Pancreas (tissue), 10 donors: ENCODE measurements at regions not wholly inside any gene's neighbourhood (a gene's known extent, or its start where the extent isn't known, plus 50 kb on each side); places are given as distances from the start of the nearest gene placed in this dataset.

Experiments
- ATAC-seq, 4 donors: fragments of 200-7000 bp; cut with Tn5 transposase; one replicate each; pipeline versions ENCODE4 v1.8.0 to v1.9.1; 2020; ENCODE audit warnings: mild to moderate bottlenecking in 4 of 4, moderate library complexity in 4 of 4
- DNase-seq, 6 donors: peaks; one replicate each; pipeline ENCODE4 v3.0.0-alpha.2; 2020
- FAIRE-seq: peaks from 2 replicates; lab custom pipeline; 2012; peaks lifted over from hg19 to GRCh38; lab: Jason Lieb, UNC
- H3K27ac ChIP-seq, 4 donors: fragments of 200-600 bp; sonication (generic); 1 replicate in 3 of 4; 2 replicates in 1 of 4; pipeline versions ENCODE4 v1.5.0 to v1.8.0; 2020
- H3K27me3 ChIP-seq, 4 donors: fragments of 200-600 bp; one replicate each; pipeline ENCODE4 v1.8.0; 2021
- H3K36me3 ChIP-seq, 3 donors: fragments of 200-600 bp; sonication (generic) in 1 of 3; one replicate each; pipeline versions ENCODE4 v1.5.0 to v1.8.0; 2020 to 2021
- H3K4me1 ChIP-seq, 3 donors: fragments of 200-600 bp; one replicate each; pipeline ENCODE4 v1.8.0; 2021
- H3K4me3 ChIP-seq, 4 donors: fragments of 200-600 bp; sonication (generic) in 2 of 4; one replicate each; pipeline versions ENCODE4 v1.5.0 to v1.8.0; 2020 to 2021
- H3K9me3 ChIP-seq, 4 donors: fragments of 200-600 bp; one replicate each; pipeline ENCODE4 v1.8.0; 2021
- CTCF ChIP-seq, 4 donors: fragments of 200-600 bp; sonication (generic) in 3 of 4; IDR thresholded peaks; one replicate each; pipeline versions ENCODE4 v1.5.0 to v1.8.0; 2021; ENCODE audit warnings: antibody characterized with exemption in 4 of 4
- WGBS, 2 donors: extraction: QIAGEN DNeasy Blood & Tissue Kit; methylation state at CpG; one replicate each; pipeline ENCODE4 v1.1.7; 2013; 5-methylcytosine and 5-hydroxymethylcytosine counted together
- intact Hi-C, 3 donors: fragments of 100-400 bp; cut with DNase I; formaldehyde crosslinking; loops; one replicate each; pipeline versions ENCODE4 v1.11.1 to v1.14.2; 2022
- donor health status: healthy with polysubstance abuse.
- donor health status: DM: no; HTN: no; CAD: no; lungs with moderate emphysema.
- donor health status: DM: no; HTN: no; CAD: no.
- donor health status: control.
- donor health status: control.
- donor health status: Bipolar disorder and iron deficiency.
- donor health status: DM: yes; HTN: yes; CAD: no.
- donor health status: DM: no; HTN: no; CAD: no.
- donor health status: DM: no; HTN: no; CAD: no.
- donor health status: DM: yes; HTN: yes; CAD: no.

GRCh38 chr6:94088870-94089269, 669.5 kb upstream of the EPHA7 start:
- Histone ChIP-seq H3K4me3 (no peak overlapping the region), H3K27ac (no peak overlapping the region), H3K9me3 (no peaks in the 10 kb centered on the region), H3K36me3 (no peaks in the 10 kb centered on the region), H3K27me3 (no peaks in the 10 kb centered on the region), H3K4me1 (no peaks in the 10 kb centered on the region)
- TF ChIP-seq CTCF (IDR thresholded peaks at IDR 0.05): no peak
- no peak for ATAC-seq
- intact Hi-C loops: no loop called here
- no peak for FAIRE-seq
- DNase-seq: no peak

- 41 to 54% methylated on average over 3 of the region's 3 CpGs for WGBS, 2 donors
- TF ChIP-seq CTCF (IDR thresholded peaks at IDR 0.05): no peak
- no peak for FAIRE-seq
Measured at GRCh38 chr6:94074764-94075163, 655.4 kb upstream of the EPHA7 start.

GRCh38 chr6:94071835-94072234, 652.5 kb upstream of the EPHA7 start:
- FAIRE-seq (peak; percentile 81), DNase-seq (no peak), ATAC-seq (no peak)
- no peak for TF ChIP-seq CTCF (IDR thresholded peaks at IDR 0.05)
- no peaks in the 10 kb centered on the region for H3K4me1 ChIP-seq
- WGBS, 2 donors: 2 to 4% methylated on average over 1 of the region's 1 CpG
- no peaks in the 10 kb centered on the region for H3K36me3 ChIP-seq
- intact Hi-C loops: no loop called here
- H3K4me3 ChIP-seq: no peak overlapping the region
- no peak overlapping the region for H3K27ac ChIP-seq
- H3K9me3 ChIP-seq: no peaks in the 10 kb centered on the region
- no peaks in the 10 kb centered on the region for H3K27me3 ChIP-seq

More at GRCh38 chr6:94074764-94075163, 655.4 kb upstream of the EPHA7 start:
- DNase-seq (no peak), ATAC-seq (no peak)
- H3K27me3 ChIP-seq: no peaks in the 10 kb centered on the region
- no peak overlapping the region for H3K4me3 ChIP-seq
- no peak overlapping the region for H3K27ac ChIP-seq
- intact Hi-C loops: no loop called here
- no peaks in the 10 kb centered on the region for H3K4me1 ChIP-seq
- no peaks in the 10 kb centered on the region for H3K9me3 ChIP-seq
- no peaks in the 10 kb centered on the region for H3K36me3 ChIP-seq

- FAIRE-seq: no peak
- no peak for DNase-seq
- Histone ChIP-seq H3K36me3 (no peaks in the 10 kb centered on the region), H3K4me1 (no peaks in the 10 kb centered on the region), H3K27me3 (no peaks in the 10 kb centered on the region), H3K27ac (no peak overlapping the region), H3K4me3 (no peak overlapping the region), H3K9me3 (no peaks in the 10 kb centered on the region)
- 18 to 20% methylated on average over 6 of the region's 6 CpGs for WGBS, 2 donors
- TF ChIP-seq CTCF (IDR thresholded peaks at IDR 0.05): no peak
- no peak for ATAC-seq
- intact Hi-C loops: no loop called here
Measured at GRCh38 chr6:94065707-94066337, 646.5 kb upstream of the EPHA7 start.

- no peak for DNase-seq
- TF ChIP-seq CTCF (IDR thresholded peaks at IDR 0.05): no peak
- no peaks in the 10 kb centered on the region for H3K4me1 ChIP-seq
- intact Hi-C loops: no loop called here
- ATAC-seq: no peak
- 15 to 17% methylated on average over 1 of the region's 1 CpG for WGBS, 2 donors
- no peak overlapping the region for H3K4me3 ChIP-seq
- no peaks in the 10 kb centered on the region for H3K27me3 ChIP-seq
- no peaks in the 10 kb centered on the region for H3K36me3 ChIP-seq
- no peaks in the 10 kb centered on the region for H3K9me3 ChIP-seq
- no peak overlapping the region for H3K27ac ChIP-seq
- no peak for FAIRE-seq
Measured at GRCh38 chr6:94052749-94053148, 633.4 kb upstream of the EPHA7 start.
